ENCODE measurements at regions not wholly inside any gene's neighbourhood (a gene's known extent, or its start where the extent isn't known, plus 50 kb on each side); places are given as distances from the start of the nearest gene placed in this dataset.
"Not testable (repeated sequence)": the region's sequence is repeated elsewhere in the genome, so short reads cannot be mapped to it uniquely, and the experiment has no call there.

DNA sequence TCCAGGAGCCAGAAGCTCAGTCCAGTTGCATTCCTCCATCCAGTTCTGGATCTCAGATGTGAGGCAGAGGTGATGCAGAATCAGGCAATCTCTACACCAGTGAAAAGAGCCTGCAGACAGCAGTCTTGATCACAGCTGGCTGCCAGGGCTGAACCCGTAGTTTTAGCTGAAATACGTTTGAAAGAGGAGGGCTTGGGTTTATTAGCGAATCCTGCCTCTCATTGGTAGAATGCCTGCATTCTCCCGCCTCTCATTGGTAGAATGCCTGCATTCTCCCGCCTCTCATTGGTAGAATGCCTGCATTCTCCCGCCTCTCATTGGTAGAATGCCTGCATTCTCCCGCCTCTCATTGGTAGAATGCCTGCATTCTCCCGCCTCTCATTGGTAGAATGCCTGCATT, 359.4 kb upstream of the TPM1 start:
- 97% methylated on average over 7 of the region's 8 CpGs for WGBS
- H3K4me3 ChIP-seq (ENCODE audit: low read length); DNase-seq; H3K9me3 ChIP-seq (ENCODE audit: control insufficient read depth, low read length); H3K4me1 ChIP-seq (ENCODE audit: control insufficient read depth, insufficient read depth, low read length); H3K27me3 ChIP-seq (ENCODE audit: control insufficient read depth, insufficient read depth); intact Hi-C loops (cut with DNase I); ATAC-seq; H3K27ac ChIP-seq (ENCODE audit: low read length): not testable (repeated sequence)

DNA sequence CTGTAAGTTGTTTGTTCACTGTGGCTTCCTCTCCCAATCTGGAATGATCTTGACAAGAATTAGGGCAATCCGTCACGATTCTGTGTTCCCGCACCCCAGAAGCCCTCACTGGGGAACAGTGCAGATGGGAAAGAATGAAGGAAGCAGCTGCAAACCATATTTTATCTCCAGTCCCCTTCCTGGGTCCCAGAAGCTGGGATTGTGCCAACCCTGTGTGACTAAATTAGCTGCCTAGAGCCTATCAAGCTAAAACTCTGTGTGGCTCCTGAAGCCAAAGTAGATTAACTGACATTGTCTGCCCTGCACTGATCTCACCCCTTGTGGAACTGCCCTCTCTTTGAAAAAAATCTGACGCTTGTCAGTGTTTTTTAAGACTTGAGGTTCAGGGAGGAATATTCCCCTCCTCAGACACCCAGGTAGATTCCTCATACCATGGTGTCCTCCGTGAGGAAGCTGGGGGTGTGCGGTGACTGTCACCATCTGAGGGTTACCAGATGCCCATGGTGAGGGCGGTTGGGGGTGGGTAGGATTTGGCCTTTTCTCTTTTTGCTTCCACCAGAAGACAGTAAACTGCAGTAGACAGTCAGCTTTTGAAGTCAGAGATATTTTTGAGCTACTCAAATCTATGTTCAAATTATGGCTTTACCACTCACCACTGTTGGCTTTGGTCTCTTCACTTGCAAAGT, 358.3 kb upstream of the TPM1 start:
- Histone ChIP-seq H3K27me3 (ENCODE audit: control insufficient read depth, insufficient read depth) (no peaks in the 10 kb centered on the region), H3K4me3 (ENCODE audit: low read length) (no peak overlapping the region), H3K9me3 (ENCODE audit: control insufficient read depth, low read length) (no peaks in the 10 kb centered on the region), H3K27ac (ENCODE audit: low read length) (no peak overlapping the region), H3K4me1 (ENCODE audit: control insufficient read depth, insufficient read depth, low read length) (peaks cover 4% of the 10 kb centered on the region)
- intact Hi-C loops (cut with DNase I) = no loop called here
- ATAC-seq = peak; percentile 11 to 45
- DNase-seq = peak in 1 of 3 donors; percentile 67
- whole genome bisulfite sequencing = 62% methylated on average over 7 of the region's 7 CpGs

DNA sequence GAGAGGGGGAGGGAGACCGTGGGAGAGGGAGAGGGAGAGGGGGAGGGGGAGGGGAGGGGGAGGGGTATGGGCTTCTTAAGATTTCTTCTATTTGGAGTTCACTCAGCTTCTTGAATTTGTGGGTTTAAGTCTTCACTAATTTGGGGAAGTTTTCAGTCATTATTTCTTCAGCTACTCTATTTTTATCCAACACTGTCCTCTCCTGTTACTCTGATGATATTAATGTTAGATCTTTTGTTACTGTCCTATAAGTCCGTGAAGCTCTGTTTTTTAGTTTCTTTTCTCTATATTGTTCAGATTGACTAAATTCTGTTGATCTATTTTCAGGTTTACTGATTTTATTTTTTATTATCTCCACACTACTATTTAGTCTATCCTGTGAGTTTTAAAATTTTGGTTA, 351.5 kb upstream of the TPM1 start:
- Histone ChIP-seq H3K9me3 (ENCODE audit: control insufficient read depth, low read length) (no peaks in the 10 kb centered on the region), H3K27ac (ENCODE audit: low read length) (no peak overlapping the region), H3K4me1 (ENCODE audit: control insufficient read depth, insufficient read depth, low read length) (no peaks in the 10 kb centered on the region), H3K27me3 (ENCODE audit: control insufficient read depth, insufficient read depth) (no peaks in the 10 kb centered on the region), H3K4me3 (ENCODE audit: low read length) (no peak overlapping the region)
- ATAC-seq (no peak), DNase-seq (no peak)
- WGBS = 73% methylated on average over 2 of the region's 2 CpGs
- intact Hi-C loops (cut with DNase I) = no loop called here

DNA sequence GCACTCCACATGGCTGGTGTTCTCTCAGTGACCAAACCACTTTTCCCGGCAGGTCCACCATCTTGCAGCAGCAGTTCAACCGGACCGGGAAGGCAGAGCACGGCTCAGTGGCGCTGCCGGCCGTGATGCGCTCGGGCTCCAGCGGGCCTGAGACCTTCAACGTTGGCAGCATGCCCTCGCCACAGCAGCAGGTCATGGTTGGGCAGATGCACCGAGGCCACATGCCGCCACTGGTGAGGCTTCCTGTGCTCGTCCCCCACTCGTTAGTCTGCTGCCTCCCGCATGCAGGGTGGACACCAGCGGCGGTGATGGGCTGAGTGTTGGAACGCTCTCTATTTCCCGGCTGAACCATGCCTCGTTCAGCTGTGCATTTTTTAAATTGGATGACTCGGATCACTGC, 344.9 kb upstream of the TPM1 start:
- Histone ChIP-seq H3K4me1 (ENCODE audit: control insufficient read depth, insufficient read depth, low read length) (no peaks in the 10 kb centered on the region), H3K4me3 (ENCODE audit: low read length) (no peak overlapping the region), H3K9me3 (ENCODE audit: control insufficient read depth, low read length) (no peaks in the 10 kb centered on the region), H3K27me3 (ENCODE audit: control insufficient read depth, insufficient read depth) (no peaks in the 10 kb centered on the region), H3K27ac (ENCODE audit: low read length) (no peak overlapping the region)
- WGBS = 95% methylated on average over 23 of the region's 23 CpGs
- intact Hi-C loops (cut with DNase I) = no loop called here
- ATAC-seq (no peak), DNase-seq (peak in 1 of 3 donors; percentile 50)

DNA sequence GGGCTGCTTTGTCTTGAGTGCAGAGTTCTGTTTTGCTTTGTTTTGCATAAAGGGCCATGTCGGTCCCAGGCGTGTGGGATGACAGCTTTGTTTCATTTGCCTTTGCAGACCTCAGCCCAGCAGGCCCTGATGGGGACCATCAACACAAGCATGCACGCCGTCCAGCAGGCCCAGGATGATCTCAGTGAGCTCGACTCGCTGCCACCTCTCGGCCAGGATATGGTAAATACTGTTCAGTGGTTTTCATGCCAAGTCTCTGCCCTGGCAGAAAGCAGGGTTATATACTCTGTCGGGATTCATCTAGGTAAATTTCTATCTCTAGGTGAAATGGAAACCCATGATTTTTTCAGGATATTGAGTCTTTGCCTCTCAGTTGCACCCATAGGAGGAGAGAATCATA, 343.9 kb upstream of the TPM1 start:
- WGBS = 81% methylated on average over 8 of the region's 8 CpGs
- intact Hi-C loops (cut with DNase I) = no loop called here

DNA sequence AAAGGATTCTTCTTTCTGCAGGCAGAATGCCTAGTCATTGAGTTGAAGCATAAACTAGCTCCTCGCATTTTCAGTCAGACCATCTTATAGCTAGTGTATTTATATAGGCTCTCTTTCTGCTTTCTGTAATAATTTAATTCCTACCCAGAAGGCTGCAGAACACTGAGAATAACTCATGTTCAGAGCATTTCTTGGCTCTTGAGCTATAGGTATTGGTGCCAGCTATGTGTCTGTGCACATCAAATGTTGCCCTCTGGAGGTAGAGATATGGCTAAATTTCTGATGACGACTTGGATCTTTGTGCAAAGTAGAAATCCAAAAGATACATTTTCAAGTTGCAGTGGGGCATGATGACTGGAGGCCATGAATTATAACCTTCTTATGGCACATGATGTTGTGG, 336.2 kb upstream of the TPM1 start:
- no peak for DNase-seq
- intact Hi-C loops (cut with DNase I) = no loop called here
- H3K27ac ChIP-seq (ENCODE audit: low read length) = no peak overlapping the region
- H3K9me3 ChIP-seq (ENCODE audit: control insufficient read depth, low read length) = no peaks in the 10 kb centered on the region
- no peak for ATAC-seq
- no peak overlapping the region for H3K4me3 ChIP-seq (ENCODE audit: low read length)
- H3K4me1 ChIP-seq (ENCODE audit: control insufficient read depth, insufficient read depth, low read length) = no peaks in the 10 kb centered on the region
- 69% methylated on average over 2 of the region's 2 CpGs for WGBS
- H3K27me3 ChIP-seq (ENCODE audit: control insufficient read depth, insufficient read depth) = no peaks in the 10 kb centered on the region

More for the DNA sequence above, 343.9 kb upstream of the TPM1 start:
- no peaks in the 10 kb centered on the region for H3K9me3 ChIP-seq (ENCODE audit: control insufficient read depth, low read length)
- no peak overlapping the region for H3K4me3 ChIP-seq (ENCODE audit: low read length)
- H3K4me1 ChIP-seq (ENCODE audit: control insufficient read depth, insufficient read depth, low read length) = no peaks in the 10 kb centered on the region
- H3K27ac ChIP-seq (ENCODE audit: low read length) = no peak overlapping the region
- H3K27me3 ChIP-seq (ENCODE audit: control insufficient read depth, insufficient read depth) = no peaks in the 10 kb centered on the region
- ATAC-seq (no peak), DNase-seq (no peak)

DNA sequence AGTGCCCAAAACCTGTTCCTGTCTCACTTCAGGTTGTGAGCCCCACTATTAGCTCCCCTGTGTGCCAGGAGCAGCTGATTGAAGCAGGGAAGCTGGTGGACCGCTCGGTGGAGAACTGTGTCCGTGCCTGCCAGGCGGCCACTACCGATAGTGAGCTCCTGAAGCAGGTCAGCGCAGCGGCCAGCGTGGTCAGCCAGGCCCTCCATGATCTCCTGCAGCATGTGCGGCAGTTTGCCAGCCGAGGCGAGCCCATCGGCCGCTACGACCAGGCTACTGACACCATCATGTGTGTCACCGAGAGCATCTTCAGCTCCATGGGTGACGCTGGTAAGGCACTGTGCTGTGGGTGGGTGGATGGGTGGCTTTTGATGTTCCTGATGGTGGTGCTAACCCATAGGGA, 334.1 kb upstream of the TPM1 start:
- DNase-seq (no peak), ATAC-seq (no peak)
- no peak overlapping the region for H3K27ac ChIP-seq (ENCODE audit: low read length)
- no peaks in the 10 kb centered on the region for H3K27me3 ChIP-seq (ENCODE audit: control insufficient read depth, insufficient read depth)
- no peaks in the 10 kb centered on the region for H3K4me1 ChIP-seq (ENCODE audit: control insufficient read depth, insufficient read depth, low read length)
- no peak overlapping the region for H3K4me3 ChIP-seq (ENCODE audit: low read length)
- WGBS = 96% methylated on average over 16 of the region's 16 CpGs
- intact Hi-C loops (cut with DNase I) = no loop called here
- H3K9me3 ChIP-seq (ENCODE audit: control insufficient read depth, low read length) = no peaks in the 10 kb centered on the region

DNA sequence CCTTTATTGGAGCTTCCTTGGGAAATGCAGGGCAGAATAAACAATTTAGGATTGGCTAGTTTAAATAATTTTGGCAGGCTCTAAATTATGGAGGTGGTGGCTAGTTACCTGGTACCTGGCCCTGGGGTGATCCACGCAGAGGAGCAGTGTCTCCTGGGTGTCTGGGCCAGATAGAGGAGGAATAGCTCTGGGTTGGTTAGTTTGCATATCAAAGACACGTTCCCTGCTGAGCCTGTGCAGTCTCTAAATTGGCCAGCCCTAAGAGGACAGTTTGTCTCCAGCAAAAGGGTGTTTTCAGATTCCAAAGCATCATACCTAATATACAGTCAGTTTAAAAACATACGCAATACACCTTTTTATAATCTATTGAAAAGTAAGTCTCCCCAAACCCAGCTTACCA, 333.3 kb upstream of the TPM1 start:
- WGBS = 95% methylated on average over 3 of the region's 3 CpGs
- no peak for DNase-seq
- ATAC-seq = no peak

DNA sequence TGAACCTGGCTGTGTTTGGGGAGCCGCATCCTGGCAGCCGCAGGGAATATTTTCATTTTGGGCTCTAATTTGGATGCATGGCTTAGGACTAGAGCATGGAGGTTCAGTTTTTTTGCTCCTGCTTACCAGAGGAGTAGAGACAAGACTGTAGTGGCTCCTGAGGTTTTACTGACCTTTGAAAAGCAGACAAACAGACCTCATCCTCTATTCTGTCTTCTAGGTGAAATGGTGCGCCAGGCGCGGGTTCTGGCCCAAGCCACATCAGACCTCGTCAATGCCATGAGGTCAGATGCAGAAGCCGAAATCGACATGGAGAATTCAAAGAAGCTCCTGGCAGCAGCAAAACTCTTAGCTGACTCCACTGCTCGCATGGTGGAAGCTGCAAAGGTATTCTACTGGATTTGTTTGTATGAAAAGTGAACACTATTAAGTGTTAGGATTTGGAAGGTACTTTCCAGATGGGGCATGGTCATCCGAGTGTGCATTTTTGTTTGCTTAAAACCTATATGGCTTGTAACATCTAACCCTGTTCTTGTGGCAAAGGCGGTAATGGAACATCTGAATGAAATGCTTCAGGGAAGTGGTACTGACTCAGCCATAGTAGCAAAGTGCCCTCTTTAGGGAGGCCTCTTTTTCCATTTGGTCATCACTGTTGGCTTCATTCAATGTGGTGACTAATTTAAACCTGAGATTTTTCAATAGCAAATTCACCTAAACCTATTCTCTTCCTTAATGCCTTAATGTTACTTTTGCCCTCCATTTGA, 330.7 kb upstream of the TPM1 start:
- Histone ChIP-seq H3K27ac (ENCODE audit: low read length) (no peak overlapping the region), H3K9me3 (ENCODE audit: control insufficient read depth, low read length) (no peaks in the 10 kb centered on the region), H3K4me3 (ENCODE audit: low read length) (no peak overlapping the region), H3K4me1 (ENCODE audit: control insufficient read depth, insufficient read depth, low read length) (no peaks in the 10 kb centered on the region), H3K27me3 (ENCODE audit: control insufficient read depth, insufficient read depth) (no peaks in the 10 kb centered on the region)
- intact Hi-C loops (cut with DNase I) = no loop called here
- ATAC-seq (no peak), DNase-seq (no peak)
- WGBS = 92% methylated on average over 11 of the region's 11 CpGs

More for the DNA sequence above, 333.3 kb upstream of the TPM1 start:
- intact Hi-C loops (cut with DNase I) = no loop called here
- Histone ChIP-seq H3K27me3 (ENCODE audit: control insufficient read depth, insufficient read depth) (no peaks in the 10 kb centered on the region), H3K4me3 (ENCODE audit: low read length) (no peak overlapping the region), H3K9me3 (ENCODE audit: control insufficient read depth, low read length) (no peaks in the 10 kb centered on the region), H3K4me1 (ENCODE audit: control insufficient read depth, insufficient read depth, low read length) (no peaks in the 10 kb centered on the region), H3K27ac (ENCODE audit: low read length) (no peak overlapping the region)

DNA sequence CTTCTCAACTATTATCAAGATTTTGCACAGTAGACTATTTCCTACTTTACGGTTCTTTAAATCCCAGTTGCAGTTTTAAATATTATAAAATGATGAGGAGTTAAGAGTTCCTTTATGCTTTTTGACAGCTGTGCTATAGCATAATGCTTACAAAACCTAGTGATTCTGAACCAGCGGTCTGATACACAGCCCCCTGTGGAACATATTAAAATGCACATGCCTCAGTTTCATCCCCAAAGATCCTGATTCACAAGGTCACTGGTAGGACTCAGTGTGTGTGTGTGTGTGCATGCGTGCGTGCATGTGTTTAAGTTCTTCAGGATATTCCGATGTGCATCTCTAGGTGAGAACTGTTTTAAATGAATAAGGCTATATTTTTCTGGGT, 330.1 kb upstream of the TPM1 start:
- intact Hi-C loops (cut with DNase I) = no loop called here
- no peak for DNase-seq
- WGBS = 78% methylated on average over 5 of the region's 5 CpGs

DNA sequence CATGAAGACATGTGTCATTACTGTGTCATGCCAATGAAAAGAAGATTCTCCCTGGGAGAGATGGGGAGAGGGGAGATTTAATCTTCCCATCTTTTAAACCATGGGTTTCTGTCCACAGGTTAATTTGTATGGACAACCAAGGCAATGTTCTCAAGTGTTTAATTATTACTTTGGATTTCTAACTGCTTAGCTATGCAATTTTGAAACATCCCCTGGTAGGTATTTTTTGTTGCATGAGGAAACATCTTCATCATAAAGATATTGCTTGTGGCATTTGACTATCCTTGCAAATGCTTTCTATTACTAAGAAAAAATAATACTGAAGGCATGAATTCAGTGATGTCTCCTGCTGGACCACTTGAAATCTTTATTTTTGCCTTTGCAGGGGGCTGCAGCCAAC, 326.6 kb upstream of the TPM1 start:
- no peaks in the 10 kb centered on the region for H3K4me1 ChIP-seq (ENCODE audit: control insufficient read depth, insufficient read depth, low read length)
- no peaks in the 10 kb centered on the region for H3K9me3 ChIP-seq (ENCODE audit: control insufficient read depth, low read length)
- no peak overlapping the region for H3K27ac ChIP-seq (ENCODE audit: low read length)
- no peak overlapping the region for H3K4me3 ChIP-seq (ENCODE audit: low read length)
- ATAC-seq = no peak
- no peak for DNase-seq
- intact Hi-C loops (cut with DNase I) = no loop called here
- no peaks in the 10 kb centered on the region for H3K27me3 ChIP-seq (ENCODE audit: control insufficient read depth, insufficient read depth)

More for the DNA sequence above, 330.1 kb upstream of the TPM1 start:
- H3K27me3 ChIP-seq (ENCODE audit: control insufficient read depth, insufficient read depth) = no peaks in the 10 kb centered on the region
- no peak overlapping the region for H3K4me3 ChIP-seq (ENCODE audit: low read length)
- H3K27ac ChIP-seq (ENCODE audit: low read length) = no peak overlapping the region
- H3K4me1 ChIP-seq (ENCODE audit: control insufficient read depth, insufficient read depth, low read length) = no peaks in the 10 kb centered on the region
- no peaks in the 10 kb centered on the region for H3K9me3 ChIP-seq (ENCODE audit: control insufficient read depth, low read length)
- no peak for ATAC-seq
